Activated CD4-positive, alpha-beta T cell treated with anti-CD3 and anti-CD28 coated beads for 1 hour (primary cell): ENCODE measurements at regions not wholly inside any gene's neighbourhood (a gene's known extent, or its start where the extent isn't known, plus 50 kb on each side); places are given as distances from the start of the nearest gene placed in this dataset.

ENCODE experiments used
- DNase-seq: peaks from one replicate; pipeline ENCODE4 v3.0.0-alpha.2; 2020

GRCh38 chr2:59019566-59020159 is 778.5 kb upstream of the FANCL start:
- DNase-seq = no peak

- DNase-seq = no peak
These were observed 777.6 kb upstream of the FANCL start for GRCh38 chr2:59018737-59019136.

GRCh38 chr2:59015027-59015426 is 773.9 kb upstream of the FANCL start:
- no peak for DNase-seq

GRCh38 chr2:59012971-59013370 is 771.8 kb upstream of the FANCL start:
- no peak for DNase-seq

GRCh38 chr2:59012234-59012633 is 771.1 kb upstream of the FANCL start:
- DNase-seq = no peak

- no peak for DNase-seq
These were observed 767.8 kb upstream of the FANCL start for GRCh38 chr2:59008950-59009349.

- no peak for DNase-seq
These were observed 764.9 kb upstream of the FANCL start for GRCh38 chr2:59005836-59006615.

GRCh38 chr2:59004621-59005020 is 763.5 kb upstream of the FANCL start:
- no peak for DNase-seq

- no peak for DNase-seq
These were observed 759.7 kb upstream of the FANCL start for GRCh38 chr2:59000796-59001195.

- no peak for DNase-seq
These were observed 751.1 kb upstream of the FANCL start for GRCh38 chr2:58992062-58992706.

- DNase-seq = no peak
These were observed 750.2 kb upstream of the FANCL start for GRCh38 chr2:58991357-58991756.

- no peak for DNase-seq
These were observed 744.4 kb upstream of the FANCL start for GRCh38 chr2:58985541-58985940.

- no peak for DNase-seq
These were observed 743.6 kb upstream of the FANCL start for GRCh38 chr2:58984731-58985130.

GRCh38 chr2:58983111-58983510 is 742.0 kb upstream of the FANCL start:
- DNase-seq = no peak

GRCh38 chr2:58981237-58981636 is 740.1 kb upstream of the FANCL start:
- DNase-seq = no peak

- DNase-seq = no peak
These were observed 735.4 kb upstream of the FANCL start for GRCh38 chr2:58976375-58977071.

- DNase-seq = no peak
These were observed 733.8 kb upstream of the FANCL start for GRCh38 chr2:58974881-58975280.

GRCh38 chr2:58974426-58974825 is 733.3 kb upstream of the FANCL start:
- DNase-seq = no peak

- DNase-seq = no peak
These were observed 732.7 kb upstream of the FANCL start for GRCh38 chr2:58973811-58974281.

GRCh38 chr2:58972737-58973136 is 731.6 kb upstream of the FANCL start:
- DNase-seq = no peak

GRCh38 chr2:58971511-58972360 is 730.6 kb upstream of the FANCL start:
- DNase-seq = no peak

- DNase-seq = no peak
These were observed 729.2 kb upstream of the FANCL start for GRCh38 chr2:58970365-58970764.

GRCh38 chr2:58968885-58969284 is 727.8 kb upstream of the FANCL start:
- no peak for DNase-seq
